Stimulated activated CD8-positive, alpha-beta memory T cell treated with anti-CD3 and anti-CD28 coated beads, Interleukin-15, amount 100 ng/mL, for 1 hour (primary cell): ENCODE measurements at regions not wholly inside any gene's neighbourhood (a gene's known extent, or its start where the extent isn't known, plus 50 kb on each side); places are given as distances from the start of the nearest gene placed in this dataset.

ENCODE experiments used
- DNase-seq: peaks from one replicate; pipeline ENCODE4 v3.0.0-alpha.2; 2020; ENCODE audit warnings: low read depth

DNA sequence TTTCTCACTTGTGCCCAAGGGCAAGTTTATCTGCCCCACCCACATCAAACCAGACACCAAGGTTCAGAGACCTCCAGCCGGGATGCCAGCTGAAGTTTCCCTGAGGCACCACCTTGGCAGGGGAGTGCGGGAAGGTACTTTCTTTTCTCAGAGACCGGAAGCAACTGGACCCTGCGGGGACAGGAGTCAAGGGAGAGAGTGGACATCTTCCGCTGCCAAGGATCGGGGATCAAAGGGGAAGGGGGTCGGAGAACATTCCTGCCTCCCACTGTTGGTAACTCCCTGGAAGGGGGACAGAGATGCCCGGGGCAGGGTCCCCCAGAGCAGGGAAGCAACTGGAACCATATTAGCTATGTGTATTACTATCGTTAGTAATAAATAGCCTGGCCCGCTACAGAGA is 161.8 kb downstream of the DICER1 start:
- DNase-seq: no peak

DNA sequence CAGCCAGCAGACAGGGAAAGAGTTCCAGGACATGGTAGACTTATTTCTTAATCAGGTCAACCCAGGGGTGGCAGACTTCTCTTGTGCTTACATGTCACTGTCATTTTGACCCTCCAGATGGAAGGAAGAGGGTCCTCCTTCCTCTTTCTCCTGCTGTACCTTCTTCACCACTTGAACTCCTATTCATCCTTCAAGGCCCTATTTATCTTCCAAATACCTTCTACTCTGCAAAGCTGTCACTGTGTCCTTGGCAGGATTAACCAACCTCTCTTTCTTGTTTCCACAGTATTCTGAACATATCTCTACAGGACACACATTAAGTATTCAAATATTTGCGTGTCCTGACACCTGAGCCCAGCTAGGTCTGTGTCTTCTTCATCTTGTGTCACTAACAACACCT is 163.1 kb downstream of the DICER1 start:
- no peak for DNase-seq

DNA sequence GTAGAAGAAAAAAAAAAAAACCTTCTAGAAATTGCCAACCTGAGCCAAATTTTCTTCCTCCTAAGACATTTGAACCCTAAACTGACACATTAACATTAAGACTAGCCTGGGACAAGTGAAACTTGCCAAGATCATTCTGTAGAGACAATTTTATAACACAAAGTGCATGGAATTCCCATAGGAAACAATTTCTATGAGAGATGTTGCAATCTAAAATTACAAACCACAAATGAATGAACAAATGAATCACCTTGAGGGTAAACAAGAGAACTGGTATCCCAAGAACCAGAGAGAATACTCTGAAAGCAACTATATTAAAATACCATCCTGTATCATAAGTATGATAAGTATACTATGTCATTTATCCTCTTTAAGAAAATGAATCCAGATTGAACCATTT is 165.3 kb downstream of the DICER1 start:
- no peak for DNase-seq

DNA sequence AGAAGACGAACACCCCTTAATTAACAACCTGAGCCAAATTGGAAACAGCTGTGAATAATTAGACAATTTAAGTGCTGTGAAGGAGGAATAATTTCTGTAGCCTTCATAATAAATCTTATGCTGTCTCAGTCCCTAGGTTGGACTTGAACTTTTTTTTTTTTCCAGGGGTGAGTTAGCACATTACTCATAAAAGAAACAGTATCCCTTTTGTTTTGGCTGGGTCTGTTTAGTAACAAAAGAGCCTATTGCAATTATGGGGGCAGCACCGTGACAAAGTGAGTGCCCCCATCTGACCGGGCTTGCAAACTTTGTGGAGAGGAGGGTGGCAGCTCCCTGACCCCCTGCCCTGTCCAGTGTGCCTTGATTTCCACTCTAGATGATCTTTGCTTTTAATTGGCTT is 167.4 kb downstream of the DICER1 start:
- no peak for DNase-seq

DNA sequence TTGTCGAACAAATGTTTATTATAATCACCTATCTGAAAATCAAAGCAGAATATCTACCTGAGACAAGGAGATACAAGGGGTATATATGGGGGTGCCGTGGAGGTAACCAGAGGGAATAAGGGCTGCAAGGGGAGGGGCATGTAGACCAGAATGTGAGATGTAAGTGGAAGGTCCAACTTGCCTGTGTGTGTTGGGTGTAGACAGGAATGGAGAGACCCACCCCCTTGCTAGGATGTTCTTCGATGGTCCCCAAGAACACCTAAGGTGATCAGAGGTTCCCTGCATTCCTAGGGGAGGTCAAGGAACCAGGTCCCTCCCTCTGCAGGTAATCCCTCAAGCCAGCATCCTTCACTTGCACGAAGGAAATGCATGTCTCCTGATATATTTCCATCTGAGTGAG is 167.9 kb downstream of the DICER1 start:
- no peak for DNase-seq

DNA sequence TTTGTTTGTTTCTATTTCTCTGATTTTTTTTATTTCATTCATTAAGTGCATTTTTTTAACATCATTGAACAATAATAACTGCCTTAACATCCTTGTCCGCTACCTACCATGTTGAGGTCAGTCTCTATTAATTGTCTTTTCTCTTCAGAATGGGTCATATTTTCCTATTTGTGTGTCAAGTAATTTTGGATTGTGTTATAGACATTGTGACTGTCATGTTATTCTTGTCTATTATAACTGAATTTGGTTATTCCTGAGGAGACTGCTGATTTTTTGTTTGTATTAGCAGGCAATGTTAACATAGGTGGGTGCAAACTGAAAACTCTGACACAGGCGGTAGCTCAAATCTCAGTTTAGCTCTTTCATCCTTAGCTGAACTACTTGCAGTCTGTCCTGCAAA is 169.9 kb downstream of the DICER1 start:
- no peak for DNase-seq

DNA sequence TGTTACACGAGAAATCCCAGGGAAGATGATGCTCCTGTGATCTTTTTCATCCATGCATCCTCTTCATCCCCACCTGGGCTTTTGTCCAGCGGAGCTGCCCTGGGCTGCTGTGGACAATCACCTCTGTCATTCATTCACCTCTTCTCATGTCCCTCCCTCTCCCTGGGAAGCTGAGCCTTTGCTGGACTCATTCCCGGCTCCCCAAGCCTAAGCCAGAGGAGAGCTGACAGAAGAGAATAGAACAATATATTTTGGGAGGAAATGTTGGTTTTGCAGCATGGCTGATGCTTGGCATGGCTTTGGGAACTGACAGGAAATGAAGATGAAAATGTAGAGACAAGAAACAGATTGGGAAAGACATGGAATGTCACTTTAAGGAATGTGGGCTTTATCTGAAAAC is 177.4 kb downstream of the DICER1 start:
- no peak for DNase-seq

DNA sequence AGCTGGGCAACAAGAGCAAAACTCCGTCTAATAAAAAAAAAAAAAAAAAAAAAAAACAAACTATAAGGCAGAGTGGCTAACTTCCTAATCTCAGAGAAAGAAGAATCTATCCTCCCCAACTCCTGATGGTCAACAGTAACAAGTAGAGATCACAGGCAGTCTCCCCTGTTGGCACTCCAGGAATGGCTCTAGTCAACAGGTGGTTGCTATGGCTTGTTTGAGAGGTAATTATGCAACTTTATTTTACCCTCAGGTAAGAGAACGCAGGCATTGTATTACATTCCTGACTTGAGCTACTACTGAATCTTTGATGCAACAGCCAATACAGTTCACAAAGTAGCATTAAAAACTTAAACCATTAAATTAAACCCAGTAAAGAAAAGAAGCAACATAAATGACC is 180.3 kb downstream of the DICER1 start:
- no peak for DNase-seq

DNA sequence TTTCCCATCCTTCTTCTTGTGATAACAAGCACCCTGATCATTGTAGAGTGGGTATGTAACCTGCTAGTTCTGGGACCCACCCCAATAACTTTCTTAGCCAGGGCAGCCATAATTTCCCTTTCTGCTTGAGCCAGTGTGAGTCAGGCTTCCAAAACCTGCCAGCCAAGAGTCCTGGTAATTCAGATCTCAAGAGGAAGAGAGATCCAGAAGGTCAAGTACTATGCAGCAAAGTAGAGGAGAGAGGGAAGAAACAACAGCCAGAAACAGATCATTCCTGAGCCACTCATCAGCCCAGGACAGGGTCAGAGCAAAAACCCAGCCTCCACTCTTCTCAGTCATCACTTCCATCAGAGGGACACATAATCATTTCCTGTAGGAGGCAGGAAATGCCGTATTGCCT is 182.0 kb downstream of the DICER1 start:
- DNase-seq: no peak

DNA sequence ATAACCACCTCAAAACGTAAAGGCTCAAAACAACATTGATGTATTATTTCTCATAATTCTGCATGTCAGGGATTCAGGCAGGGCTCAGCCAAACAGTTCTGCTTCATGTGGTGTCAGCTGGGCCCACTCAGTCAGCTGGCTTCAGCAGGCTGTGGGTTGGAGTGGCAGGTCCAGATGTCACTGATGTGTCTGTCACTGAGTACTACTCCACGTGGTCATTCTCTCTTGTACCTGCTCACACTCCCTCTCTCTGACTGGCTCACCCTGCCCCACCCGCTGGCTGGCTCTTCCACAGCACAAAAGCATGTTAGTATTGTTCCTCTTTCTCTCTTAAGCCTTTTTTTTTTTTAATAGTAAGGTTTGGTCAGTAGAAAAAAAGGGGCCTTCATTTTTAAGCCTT is 182.4 kb downstream of the DICER1 start:
- no peak for DNase-seq

DNA sequence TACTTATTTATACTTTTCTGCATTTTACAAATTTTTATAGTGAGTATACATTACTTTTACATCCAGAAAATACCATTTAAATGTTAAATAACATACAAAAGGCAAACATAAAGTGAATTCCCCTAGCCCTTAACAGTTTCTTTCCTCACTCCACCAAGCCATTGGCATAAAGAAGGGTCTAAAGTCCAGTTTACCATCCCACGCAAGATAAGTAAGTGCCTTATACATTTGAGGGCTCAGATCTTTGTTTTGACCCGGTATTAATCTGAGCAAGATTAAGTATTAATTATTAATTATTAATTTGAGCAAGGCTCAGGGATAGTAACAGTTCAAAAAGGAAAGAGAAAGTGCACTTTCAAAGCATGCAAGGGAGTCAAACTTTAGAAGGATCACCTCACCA is 182.9 kb downstream of the DICER1 start:
- no peak for DNase-seq

DNA sequence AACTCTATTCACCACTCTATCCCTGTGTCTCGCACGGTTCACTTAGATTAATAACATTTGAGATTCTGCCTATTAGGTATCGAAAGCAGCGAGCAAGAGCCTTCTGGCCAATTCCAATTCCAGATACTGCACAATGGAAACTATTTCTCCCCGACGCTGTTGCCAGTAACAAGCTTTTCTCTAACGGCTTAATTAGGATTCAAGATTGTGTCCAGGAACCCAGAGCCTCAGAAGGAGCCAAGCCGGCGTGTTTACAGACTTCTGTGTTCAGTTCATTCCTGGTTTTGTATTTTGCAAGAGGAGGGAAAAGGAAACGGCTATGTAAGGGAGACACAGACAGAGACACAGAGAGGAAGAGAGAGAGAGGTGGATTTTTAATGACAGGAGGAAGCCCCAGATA is 185.6 kb downstream of the DICER1 start:
- no peak for DNase-seq

DNA sequence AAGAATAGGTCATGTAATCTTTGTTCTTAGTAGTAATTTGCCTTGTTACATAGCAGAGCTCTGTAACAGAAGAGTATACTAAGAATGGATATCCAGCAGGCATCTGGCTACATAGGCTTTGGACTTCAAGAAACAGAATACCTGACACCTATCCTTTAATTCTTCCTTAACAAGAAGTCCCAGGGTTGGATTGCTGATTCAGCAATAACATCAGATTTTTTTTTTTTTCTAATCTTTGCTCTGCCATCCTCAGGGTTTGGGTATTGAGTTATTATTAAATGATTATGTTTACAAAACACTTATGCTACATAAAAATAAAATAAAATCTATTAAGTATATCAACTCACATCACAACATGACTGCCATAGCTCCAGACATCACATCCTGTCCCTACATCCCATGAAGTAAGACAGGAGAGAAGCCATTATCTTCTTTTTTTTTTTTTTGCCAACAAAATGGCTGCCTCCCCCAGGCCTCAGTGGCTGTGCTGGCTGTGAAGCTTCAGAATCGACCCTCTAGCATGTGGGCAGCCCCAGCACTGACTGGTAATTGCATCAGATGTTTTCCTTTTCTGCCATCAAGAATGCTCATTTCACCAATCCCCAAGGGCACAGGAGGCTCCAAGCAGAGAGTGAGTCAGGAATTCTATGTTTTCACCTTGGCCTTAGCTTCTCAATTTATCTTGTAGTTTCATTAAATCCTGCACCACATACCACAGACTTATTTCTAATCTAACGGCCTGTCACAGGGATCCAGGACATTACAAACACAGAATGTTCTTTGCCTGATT is 186.2 kb downstream of the DICER1 start:
- DNase-seq: no peak

DNA sequence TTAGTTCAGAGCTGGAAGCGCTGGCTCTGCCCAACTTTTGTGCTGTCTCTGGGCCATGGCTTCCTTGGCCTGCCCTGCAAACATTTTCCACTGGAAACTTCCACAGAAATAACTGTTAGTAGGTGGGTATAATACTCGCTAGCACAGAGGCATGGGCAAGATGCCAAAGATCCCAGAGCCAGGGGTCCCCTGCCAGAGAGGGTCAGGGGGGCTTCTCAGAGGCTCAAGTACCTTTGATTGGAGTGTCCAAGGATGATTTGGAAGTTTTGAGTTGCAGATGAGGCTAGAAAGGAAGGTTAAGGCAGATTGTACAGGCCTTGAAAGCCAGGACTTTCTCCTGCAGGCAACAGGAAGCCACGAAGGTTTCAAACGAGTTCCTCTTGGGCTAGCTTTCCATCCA is 187.6 kb downstream of the DICER1 start:
- no peak for DNase-seq

DNA sequence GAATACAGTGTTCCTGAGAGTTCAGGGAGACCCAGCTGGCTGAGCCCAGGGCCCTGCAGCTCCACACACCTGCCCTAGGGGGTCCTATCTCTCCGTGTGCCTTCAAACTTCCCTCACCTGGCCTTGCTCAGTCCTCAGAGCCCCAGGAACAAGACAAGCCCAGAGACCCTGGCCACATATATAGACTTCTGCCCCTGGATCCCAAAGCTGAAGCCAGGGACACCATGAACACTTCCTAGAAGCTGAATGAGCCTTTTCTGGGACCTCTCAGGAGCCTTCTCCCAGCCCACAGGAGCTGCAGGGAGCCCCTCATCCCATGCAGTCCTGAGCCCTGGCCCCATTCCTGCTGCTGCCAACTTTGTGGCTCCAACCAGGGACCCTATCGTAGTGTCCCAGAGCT is 190.5 kb downstream of the DICER1 start:
- DNase-seq: no peak

DNA sequence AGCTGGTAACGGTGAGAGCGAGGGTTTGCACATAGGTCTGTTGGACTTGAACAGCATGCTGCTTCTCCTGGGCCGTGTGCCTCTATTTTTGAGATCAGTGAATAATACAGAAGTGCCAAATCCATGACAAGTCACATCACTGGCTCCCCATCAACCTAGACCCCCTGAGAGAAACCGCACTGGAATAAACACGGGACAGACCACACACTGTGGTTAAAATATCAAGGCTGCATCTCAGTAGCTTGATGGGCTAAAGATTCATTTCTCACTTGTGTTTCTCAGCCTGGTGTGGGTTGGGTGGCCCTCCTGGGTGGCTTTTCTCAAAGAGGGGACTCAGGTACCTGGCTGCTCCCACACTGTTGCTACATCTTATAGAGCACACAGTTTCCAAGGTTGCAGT is 191.0 kb downstream of the DICER1 start:
- no peak for DNase-seq

DNA sequence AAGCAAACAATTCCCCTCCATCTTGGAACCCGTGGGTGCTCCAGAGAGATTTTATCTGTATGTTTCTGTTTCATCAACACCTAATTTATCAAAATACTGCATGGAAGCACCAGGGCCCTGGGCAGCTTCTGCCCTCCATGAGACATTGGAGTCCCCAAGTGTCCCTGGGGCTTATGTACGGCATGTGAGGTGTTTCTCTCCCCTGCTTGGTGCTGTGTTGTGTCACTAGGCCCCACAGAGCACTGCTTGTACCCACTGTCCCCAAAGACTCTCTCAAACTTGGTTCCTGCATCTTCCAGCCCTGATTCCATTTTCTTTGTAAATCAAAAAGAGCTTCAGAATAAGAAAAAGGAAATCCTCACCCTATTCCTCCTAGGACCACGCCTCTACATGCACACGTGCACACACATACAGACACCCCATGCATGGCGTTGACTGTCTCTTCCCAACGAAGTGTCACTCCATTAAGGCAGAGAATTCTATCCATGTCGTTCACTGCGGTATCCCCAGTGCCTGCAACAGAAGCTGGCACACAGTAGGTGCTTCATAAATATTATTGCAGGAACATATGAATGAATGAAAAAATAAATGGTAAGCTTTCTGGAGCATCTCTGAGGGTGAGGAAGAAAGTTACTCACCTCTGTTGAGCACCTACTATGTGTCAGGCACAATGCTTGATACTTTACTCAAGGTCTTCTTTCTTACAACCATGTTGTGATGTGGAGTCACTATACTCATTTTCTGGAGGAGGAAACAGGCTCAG is 191.6 kb downstream of the DICER1 start:
- no peak for DNase-seq

DNA sequence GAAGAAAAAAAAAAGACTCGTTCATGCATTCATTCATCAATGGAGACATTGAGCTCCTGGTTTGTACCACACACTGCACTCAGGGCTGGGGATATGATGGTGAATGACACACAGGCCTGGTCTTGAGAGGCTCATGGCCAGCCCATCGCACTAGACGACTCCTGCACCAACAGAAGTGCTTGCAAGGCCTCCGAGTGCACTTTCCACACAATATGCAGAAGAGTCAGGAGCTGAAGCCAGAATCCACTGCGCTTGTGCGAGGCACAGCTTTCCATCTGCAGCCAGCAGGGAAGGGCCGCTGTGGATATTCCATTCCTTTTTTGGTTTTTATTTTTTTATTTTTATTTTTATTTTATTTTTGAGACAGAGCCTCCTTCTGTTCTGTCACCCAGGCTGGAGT is 192.4 kb downstream of the DICER1 start:
- DNase-seq: no peak

DNA sequence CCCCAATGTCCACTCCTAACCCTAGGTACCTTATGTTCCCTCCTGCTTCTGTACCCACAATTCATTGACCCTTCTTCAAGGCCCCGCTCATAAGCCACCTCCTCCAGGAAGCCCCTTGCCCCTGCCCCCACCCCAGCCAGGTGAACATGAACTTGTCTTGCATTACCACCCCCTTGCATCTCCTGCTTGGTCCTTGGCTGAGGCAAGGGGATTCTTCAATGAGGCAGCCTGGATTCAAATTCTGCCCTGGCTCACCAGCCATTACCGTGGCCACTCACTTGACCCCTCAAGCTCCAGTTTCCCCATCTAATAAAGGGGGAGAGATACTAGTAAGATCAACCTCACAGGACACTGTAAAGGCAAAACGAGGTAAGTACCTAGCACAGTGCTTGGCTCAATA is 193.1 kb downstream of the DICER1 start:
- DNase-seq: no peak

DNA sequence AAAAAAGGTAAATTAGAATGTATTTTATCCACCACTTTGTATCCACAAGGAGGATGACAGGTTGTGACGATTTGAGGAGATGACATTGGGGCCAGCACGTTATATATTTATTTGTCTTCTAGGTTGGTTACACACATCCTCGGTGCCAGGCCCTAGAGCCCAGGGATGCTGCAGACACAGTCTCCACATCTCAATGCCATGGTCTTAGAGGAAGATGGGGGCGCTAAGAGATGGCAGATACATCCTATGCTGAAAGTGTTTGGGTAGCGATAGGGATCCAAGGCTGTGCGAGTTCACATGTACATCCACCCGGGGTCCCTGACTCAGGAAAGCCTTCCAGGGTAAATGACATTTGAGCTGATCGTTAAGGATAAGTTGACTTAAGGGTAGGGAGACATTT is 193.1 kb upstream of the GSC start:
- DNase-seq: no peak

DNA sequence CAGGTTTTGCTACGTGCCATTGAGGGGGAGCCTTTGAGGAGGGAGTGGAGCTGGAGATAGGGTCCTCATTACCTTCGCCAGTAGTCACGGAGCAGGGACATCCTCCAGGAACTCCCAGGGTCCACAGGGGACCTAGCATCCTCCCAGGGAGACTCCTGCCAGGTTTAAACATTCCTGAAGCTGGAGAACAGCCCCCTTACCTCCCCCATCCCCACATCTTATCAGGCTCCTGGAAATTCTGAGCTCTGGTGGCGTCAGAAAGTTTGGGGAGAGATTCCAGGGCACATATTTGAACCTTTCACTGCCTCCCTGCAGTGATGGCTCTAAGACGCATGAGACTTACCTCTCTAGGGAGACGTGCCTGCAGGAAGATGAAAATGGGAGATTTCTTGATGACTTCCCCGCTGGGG is 192.3 kb upstream of the GSC start:
- no peak for DNase-seq

DNA sequence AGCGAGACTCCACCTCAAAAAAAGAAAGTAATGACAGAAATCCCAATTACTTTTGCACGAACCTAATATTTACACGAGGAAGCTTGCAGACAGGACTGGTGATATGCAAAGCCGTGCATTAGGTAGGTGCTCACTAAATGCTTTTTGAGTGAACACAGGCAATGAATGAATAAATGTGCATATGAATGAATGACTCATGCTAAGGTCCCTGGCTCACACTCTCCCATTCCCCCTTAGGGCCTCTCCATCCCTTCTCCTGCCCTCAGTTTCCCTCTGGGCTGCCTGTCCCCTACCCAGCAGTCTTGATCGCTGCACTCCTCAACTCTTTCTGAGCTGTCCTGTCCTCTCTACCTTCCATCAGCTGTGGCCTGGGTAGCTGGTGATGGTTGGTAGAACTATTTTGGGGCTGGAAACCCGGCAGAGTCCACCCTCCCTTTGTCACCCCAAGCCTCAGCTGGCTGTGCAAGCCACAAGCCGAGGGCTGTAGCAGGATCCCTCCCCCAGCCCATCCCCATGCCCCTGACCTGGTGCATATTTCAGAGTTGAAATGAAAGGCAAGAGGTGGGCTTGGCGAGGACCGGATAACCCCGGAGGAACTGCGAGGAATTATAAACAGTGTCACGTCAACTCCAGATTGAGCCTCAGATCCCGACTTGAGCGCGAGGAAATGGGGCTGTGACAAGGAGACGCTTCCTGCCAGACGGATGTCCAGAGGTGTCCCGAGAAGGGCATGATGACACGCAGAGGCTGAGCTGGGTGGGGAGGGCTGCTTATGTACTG is 191.7 kb upstream of the GSC start:
- DNase-seq: no peak
